ENCODE measurements at regions not wholly inside any gene's neighbourhood (a gene's known extent, or its start where the extent isn't known, plus 50 kb on each side); places are given as distances from the start of the nearest gene placed in this dataset.

GRCh38 chr3:43817825-43818224 is 127.1 kb downstream of the ABHD5 start:
- no peak for DNase-seq (ENCODE audit: low read depth, low spot score)

GRCh38 chr3:43818229-43818628 is 127.5 kb downstream of the ABHD5 start:
- no peak overlapping the region for H3K4me3 ChIP-seq (ENCODE audit: control insufficient read depth in 2 of 3, extremely low read depth in 1 of 3, insufficient read depth in 2 of 3, low read depth in 1 of 3, low read length in 3 of 3)
- TF ChIP-seq EZH2 (IDR thresholded peaks at IDR 0.05; ENCODE audit: low read length) (no peak), CTCF (optimal IDR thresholded peaks at IDR 0.05 in 1 of 3, IDR thresholded peaks at IDR 0.05 in 1 of 3, conservative IDR thresholded peaks at IDR 0.05 in 1 of 3; ENCODE audit: extremely low read depth in 1 of 3, insufficient read depth in 2 of 3, low read length in 3 of 3) (no peak)
- no peak overlapping the region for H3K4me2 ChIP-seq (ENCODE audit: control insufficient read depth, extremely low read depth, insufficient read depth, low read depth, low read length)
- no peaks in the 10 kb centered on the region for H4K20me1 ChIP-seq (ENCODE audit: control insufficient read depth, extremely low read depth, insufficient read depth, low read length)
- no peaks in the 10 kb centered on the region for H3K4me1 ChIP-seq (ENCODE audit: control insufficient read depth, extremely low read depth, insufficient read depth, low read length)
- H2AFZ ChIP-seq (ENCODE audit: control insufficient read depth, low read length) = no peak overlapping the region
- DNase-seq (ENCODE audit: low read depth, low spot score) (no peak), FAIRE-seq (no peak)
- H3K36me3 ChIP-seq (ENCODE audit: control insufficient read depth in 2 of 2, extremely low read depth in 1 of 2, insufficient read depth in 2 of 2, low read length in 2 of 2) = no peaks in the 10 kb centered on the region
- no peaks in the 10 kb centered on the region for H3K79me2 ChIP-seq (ENCODE audit: control insufficient read depth, insufficient read depth, low read length)
- no peaks in the 10 kb centered on the region for H3K9me3 ChIP-seq (ENCODE audit: control insufficient read depth, low read depth, low read length)
- H3K9me1 ChIP-seq (ENCODE audit: control insufficient read depth, extremely low read depth, insufficient read depth, low read length) = no peaks in the 10 kb centered on the region
- dilution Hi-C loops (cut with MboI; ENCODE audit: extremely low pct_ligation_motif_present, low sequenced_read_pairs) = no loop called here
- no peak overlapping the region for H3K27ac ChIP-seq (ENCODE audit: control insufficient read depth, insufficient read depth, low read length)
- H3K9ac ChIP-seq (ENCODE audit: control insufficient read depth, extremely low read depth, insufficient read depth, low read length) = no peak overlapping the region
- no peaks in the 10 kb centered on the region for H3K27me3 ChIP-seq (ENCODE audit: control insufficient read depth, extremely low read depth, insufficient read depth, low read length)

More at GRCh38 chr3:43817825-43818224, 127.1 kb downstream of the ABHD5 start:
- H3K9ac ChIP-seq (ENCODE audit: control insufficient read depth, extremely low read depth, insufficient read depth, low read length) = no peak overlapping the region
- H3K79me2 ChIP-seq (ENCODE audit: control insufficient read depth, insufficient read depth, low read length) = no peaks in the 10 kb centered on the region
- H4K20me1 ChIP-seq (ENCODE audit: control insufficient read depth, extremely low read depth, insufficient read depth, low read length) = no peaks in the 10 kb centered on the region
- no peaks in the 10 kb centered on the region for H3K27me3 ChIP-seq (ENCODE audit: control insufficient read depth, extremely low read depth, insufficient read depth, low read length)
- TF ChIP-seq EZH2 (IDR thresholded peaks at IDR 0.05; ENCODE audit: low read length) (no peak), CTCF (optimal IDR thresholded peaks at IDR 0.05 in 1 of 3, IDR thresholded peaks at IDR 0.05 in 1 of 3, conservative IDR thresholded peaks at IDR 0.05 in 1 of 3; ENCODE audit: extremely low read depth in 1 of 3, insufficient read depth in 2 of 3, low read length in 3 of 3) (no peak)
- H3K36me3 ChIP-seq (ENCODE audit: control insufficient read depth in 2 of 2, extremely low read depth in 1 of 2, insufficient read depth in 2 of 2, low read length in 2 of 2) = no peaks in the 10 kb centered on the region
- H3K4me2 ChIP-seq (ENCODE audit: control insufficient read depth, extremely low read depth, insufficient read depth, low read depth, low read length) = no peak overlapping the region
- FAIRE-seq = no peak
- H3K9me1 ChIP-seq (ENCODE audit: control insufficient read depth, extremely low read depth, insufficient read depth, low read length) = no peaks in the 10 kb centered on the region
- H2AFZ ChIP-seq (ENCODE audit: control insufficient read depth, low read length) = no peak overlapping the region
- H3K9me3 ChIP-seq (ENCODE audit: control insufficient read depth, low read depth, low read length) = no peaks in the 10 kb centered on the region
- no peaks in the 10 kb centered on the region for H3K4me1 ChIP-seq (ENCODE audit: control insufficient read depth, extremely low read depth, insufficient read depth, low read length)
- no peak overlapping the region for H3K27ac ChIP-seq (ENCODE audit: control insufficient read depth, insufficient read depth, low read length)
- dilution Hi-C loops (cut with MboI; ENCODE audit: extremely low pct_ligation_motif_present, low sequenced_read_pairs) = no loop called here
- H3K4me3 ChIP-seq (ENCODE audit: control insufficient read depth in 2 of 3, extremely low read depth in 1 of 3, insufficient read depth in 2 of 3, low read depth in 1 of 3, low read length in 3 of 3) = no peak overlapping the region

All from keratinocyte (primary cell).